ENCODE measurements at regions not wholly inside any gene's neighbourhood (a gene's known extent, or its start where the extent isn't known, plus 50 kb on each side); places are given as distances from the start of the nearest gene placed in this dataset.
"Not testable (repeated sequence)": the region's sequence is repeated elsewhere in the genome, so short reads cannot be mapped to it uniquely, and the experiment has no call there.

- no peak for DNase-seq (ENCODE audit: low read depth, low spot score)
Measured at GRCh38 chr4:79266136-79266535, 59.7 kb downstream of the NAA11 start.

- no peak for DNase-seq (ENCODE audit: low read depth, low spot score)
Measured at GRCh38 chr4:79259242-79259641, 66.6 kb downstream of the NAA11 start.

DNA sequence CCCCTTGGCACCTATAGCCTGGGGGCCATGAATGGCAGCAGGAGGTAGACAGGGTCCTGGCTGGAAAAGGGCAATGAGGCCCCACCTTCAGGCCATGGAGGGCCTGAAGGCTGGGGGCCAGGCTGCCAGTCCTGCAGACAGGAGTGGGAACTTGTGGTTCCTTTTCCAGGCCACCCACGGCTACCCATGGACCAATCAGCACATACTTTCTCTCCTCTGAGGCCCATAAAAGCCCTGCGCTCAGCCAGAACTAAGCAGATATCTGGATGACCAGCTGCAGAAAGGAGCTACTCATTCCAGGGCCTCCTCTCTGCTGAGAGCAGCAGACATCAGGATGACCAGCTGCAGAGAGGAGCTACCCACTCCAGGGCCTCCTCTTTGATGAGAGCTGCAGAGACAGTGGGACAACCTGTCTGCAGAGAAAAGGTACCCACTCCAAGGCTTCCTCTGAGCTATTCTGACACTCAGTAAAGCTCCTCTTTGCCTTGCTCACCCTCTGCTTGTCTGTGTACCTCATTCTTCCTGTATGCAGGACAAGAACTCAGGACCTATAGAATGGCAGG is 67.2 kb downstream of the NAA11 start:
- no peak for DNase-seq (ENCODE audit: low read depth, low spot score)

DNA sequence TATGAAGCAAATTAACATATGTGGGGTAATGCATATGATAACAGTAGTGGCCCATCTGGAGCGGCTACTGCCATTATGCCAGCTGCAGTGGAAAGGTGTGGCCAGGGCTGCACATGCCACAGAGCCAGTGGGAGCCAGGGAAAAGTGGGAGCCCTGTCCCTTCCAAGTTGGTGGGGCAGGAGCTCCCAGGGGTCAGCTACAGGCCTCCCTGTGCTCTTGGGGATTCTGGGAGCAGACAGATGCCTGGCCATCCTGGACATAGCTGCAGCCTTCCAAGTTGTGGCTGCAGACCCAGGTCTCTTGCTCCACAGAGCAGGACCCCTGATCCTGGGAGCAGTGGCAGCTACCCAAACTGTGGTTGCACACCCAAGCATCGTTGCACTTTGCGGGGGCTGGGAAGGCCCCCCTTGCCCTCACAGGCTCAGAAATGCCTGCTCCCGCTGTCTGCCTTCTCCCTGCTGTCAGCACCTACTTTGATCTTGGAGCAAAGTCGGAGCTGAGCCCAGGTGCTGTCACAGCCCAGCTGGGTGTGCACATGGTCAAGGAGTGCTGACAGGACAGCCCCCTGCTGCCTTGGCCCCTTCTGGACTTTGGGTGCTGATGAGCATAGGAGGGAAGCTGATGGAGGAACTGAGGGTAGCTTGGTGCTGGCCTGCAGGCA is 67.8 kb downstream of the NAA11 start:
- DNase-seq (ENCODE audit: low read depth, low spot score), result no peak

DNA sequence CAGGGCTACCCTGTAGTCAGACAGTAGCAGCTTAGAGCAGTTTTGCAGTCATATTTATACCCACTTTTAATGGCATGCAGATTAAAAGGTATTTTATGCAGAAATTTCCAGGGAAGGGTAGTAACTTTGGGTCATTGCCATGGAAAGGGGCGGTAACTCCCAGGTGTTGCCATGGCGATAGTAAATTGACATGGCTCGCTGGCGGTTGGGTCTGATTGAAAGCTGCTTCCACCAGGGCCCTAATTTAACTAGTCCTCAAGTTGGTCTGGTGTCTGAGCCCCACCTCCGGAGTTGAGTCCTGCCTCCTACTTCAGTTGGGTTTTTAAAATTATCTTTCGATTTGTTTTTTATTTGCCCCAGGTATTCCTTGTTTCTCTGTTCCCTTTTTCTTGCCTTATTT is 70.1 kb downstream of the NAA11 start:
- DNase-seq (ENCODE audit: low read depth, low spot score), result no peak

DNA sequence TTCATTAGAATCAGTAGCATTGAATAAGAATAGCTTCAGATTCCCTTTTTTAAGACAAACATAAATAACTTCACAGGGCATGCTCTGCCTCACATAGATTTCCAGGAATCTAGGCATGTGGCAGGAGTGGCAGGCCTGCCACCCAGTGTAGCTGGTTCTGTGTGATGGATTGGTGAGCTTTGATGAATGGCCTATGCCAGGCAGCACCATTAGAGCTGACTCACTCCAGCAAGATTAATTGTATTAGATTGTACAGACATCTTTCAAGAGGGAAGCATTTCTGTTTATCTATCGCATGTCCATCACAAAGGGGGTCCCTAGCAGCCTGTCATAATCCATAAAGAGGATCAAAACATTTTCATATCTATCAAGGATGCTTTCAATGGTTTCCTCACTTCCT is 71.9 kb downstream of the NAA11 start:
- DNase-seq (ENCODE audit: low read depth, low spot score), result no peak

DNA sequence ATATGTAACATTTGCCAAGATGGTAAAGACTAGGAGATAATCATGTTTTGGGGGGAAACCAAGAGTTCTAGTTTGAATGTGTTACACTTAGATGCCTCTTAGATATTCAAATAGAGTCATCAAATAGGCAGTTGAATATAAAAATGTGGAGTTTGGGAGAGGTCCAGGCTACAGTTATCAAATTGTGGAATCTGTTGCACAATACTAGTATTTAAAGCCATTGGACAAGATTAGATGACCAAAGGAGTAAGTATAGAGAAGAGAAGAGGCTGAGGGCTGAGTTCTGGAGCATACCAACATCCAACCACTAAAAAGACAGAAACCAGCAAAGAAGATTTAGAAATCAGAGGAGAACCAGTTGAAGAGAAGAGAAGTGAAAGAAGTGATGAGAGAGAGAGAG is 72.7 kb downstream of the NAA11 start:
- no peak for DNase-seq (ENCODE audit: low read depth, low spot score)

GRCh38 chr4:79250887-79251286 is 75.0 kb downstream of the NAA11 start:
- DNase-seq (ENCODE audit: low read depth, low spot score), result no peak

DNA sequence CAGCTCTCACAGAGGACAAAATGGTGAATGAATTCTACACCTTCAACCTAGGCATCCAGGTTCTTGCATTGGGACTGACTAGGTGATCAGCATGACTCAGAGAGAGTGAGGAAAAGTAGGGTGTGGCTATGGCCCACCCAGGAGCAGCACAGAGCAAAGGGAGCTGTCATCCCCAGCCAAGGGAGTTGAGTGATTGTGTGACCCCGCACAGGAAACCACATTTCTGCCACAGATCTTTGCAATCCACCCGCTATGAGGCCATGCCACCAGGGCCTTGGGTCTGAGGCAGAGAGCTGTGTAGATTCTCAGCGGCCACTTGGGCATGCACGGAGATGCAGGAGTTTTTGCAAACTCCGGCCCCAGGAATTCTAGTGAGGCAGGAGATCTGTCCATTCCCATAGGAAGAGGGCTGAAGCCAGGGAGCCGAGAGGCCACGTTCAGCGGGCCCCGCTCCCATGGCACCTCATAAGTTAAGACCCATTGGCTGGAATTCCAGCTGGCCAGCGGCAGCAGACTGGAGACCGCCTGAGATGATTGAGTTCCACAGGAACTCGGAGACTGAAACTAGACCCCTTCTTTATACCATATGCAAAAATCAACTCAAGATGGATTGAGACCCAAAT is 75.9 kb downstream of the NAA11 start:
- DNase-seq (ENCODE audit: low read depth, low spot score), result no peak

DNA sequence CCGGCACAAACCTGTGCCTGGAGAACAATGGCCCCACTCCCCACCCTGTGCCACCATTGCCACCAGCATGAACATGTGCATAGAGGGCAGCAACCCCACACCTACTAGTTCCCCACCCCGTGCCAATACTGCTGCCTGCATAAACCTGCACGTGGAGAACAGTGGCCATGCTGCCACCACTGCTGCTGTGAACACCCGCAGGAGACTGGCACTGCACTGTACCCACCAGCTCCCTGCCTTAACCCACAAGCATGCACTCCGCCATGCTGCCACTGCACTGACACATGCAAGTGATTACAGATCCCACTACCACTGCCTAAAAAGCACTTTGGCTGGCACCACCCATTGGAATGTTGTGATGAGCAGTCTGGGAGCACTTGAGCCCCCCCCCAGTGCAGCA is 77.3 kb downstream of the NAA11 start:
- DNase-seq (ENCODE audit: low read depth, low spot score), result no peak

DNA sequence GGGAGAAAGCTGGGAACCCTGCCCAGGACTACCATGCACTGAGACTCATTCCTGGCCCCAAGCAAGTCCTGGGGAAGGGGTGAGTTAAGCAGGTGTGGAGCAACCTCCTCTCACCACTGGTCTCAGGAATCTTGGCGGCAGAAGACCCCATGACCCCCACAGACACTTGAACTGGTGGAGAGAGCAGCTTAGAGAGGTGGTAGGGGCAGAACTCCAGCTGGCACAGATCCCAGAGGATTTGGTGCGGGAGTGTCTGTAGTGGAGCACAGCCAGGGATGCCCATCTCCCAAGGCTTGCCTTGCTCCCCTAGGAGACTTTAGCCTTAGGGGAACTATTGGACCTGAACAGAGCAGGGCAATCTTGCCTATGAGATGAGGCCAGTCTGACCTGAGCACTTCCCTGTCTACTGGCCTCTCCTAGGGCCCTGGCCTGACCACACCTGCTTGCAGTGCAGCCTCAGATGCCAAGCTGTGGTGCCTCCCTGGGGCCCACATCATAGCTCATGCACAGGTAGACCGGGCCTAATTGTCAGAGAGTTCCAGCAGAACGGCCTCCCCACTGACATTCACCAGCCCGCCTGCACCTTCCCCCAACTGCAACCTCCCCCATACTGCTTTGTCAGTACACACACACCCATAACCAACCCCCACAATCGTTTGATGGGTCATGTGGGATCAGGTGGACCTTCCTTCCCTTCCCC is 78.0 kb downstream of the NAA11 start:
- DNase-seq (ENCODE audit: low read depth, low spot score), result no peak

DNA sequence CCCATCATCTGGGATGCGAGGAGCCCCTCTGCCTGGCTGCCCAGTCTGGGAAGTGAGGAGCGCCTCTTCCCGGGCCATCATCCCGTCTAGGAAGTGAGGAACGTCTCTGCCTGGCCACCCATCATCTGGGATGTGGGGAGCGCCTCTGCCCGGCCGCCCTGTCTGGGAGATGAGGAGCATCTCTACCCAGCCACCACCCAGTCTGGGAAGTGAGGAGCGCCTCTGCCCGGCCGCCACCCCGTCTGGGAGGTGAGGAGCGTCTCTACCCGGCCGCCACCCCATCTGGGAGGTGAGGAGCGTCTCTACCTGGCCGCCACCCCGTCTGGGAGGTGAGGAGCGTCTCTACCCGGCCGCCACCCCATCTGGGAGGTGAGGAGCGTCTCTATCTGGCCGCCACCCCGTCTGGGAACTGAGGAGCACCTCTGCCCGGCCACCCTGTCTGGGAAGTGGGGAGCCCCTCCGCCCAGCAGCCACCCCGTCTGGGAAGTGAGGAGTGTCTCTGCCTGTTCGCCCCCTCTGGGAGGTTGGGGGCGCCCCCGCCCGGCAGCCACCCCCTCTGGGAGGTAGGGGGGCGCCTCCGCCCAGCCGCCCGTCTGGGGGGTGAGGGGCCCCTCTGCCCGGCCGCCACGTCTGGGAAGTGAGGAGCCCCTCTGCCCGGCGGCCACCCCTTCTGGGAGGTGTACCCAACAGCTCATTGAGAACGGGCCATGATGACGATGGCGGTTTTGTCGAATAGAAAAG is 80.5 kb downstream of the NAA11 start:
- DNase-seq (ENCODE audit: low read depth, low spot score), result not testable (repeated sequence)

DNA sequence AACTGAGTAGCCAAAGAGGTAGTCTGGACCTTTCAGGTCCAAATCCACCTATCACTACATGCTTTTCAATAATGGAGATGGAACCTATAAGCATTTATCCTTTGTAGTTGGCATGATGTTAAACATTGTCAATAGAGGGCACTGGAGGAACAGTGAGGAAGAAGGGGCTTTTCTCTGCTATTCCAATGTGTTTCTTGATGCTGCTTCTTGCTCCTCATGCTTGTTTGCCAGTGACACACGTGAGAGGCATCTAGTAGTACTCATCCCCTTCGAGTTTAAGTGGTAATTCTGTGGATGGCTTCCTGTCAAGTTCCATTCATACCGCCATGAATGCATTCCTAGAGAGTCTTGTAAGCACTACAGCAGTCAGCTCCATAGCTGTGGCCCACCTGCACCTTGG is 84.0 kb downstream of the NAA11 start:
- peak; percentile 72 for DNase-seq (ENCODE audit: low read depth, low spot score)

DNA sequence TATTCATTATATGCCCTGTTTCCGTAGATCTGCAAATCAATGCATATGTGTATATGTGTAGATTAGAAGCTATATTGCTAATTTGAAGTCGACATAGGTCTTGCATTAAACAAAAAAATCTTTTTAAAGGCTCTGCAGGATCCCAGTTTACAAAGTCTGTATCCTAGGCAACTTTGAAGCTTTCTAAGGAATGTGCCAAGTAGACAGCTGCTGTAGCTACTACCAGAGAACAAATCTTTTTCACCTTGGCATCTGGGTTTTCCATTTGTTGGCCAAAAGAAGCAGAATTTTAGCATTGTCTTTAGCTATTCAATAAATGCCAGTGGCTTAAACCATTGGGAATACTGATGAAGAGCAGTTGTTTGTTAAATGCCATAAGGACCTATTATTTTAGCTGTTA is 88.0 kb downstream of the NAA11 start:
- DNase-seq (ENCODE audit: low read depth, low spot score), result no peak

DNA sequence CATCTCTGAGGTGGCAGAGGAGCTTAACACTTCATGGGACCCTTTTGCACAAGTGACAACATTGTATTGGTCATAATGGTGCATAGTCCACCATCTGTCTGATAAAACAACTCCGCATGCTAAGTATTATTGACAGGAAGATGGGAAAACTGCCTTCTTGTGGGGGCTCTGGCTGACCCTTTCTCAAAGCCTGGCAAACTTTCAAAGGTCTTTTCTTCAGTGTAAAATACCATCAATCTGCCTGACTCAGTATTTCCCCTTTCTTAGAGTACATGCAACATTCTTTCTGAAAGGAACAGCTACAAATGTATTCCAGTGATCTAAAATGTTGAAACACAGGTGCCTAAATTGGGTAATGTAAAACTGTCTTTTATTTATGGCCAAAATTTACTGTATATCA is 89.1 kb downstream of the NAA11 start:
- no peak for DNase-seq (ENCODE audit: low read depth, low spot score)

DNA sequence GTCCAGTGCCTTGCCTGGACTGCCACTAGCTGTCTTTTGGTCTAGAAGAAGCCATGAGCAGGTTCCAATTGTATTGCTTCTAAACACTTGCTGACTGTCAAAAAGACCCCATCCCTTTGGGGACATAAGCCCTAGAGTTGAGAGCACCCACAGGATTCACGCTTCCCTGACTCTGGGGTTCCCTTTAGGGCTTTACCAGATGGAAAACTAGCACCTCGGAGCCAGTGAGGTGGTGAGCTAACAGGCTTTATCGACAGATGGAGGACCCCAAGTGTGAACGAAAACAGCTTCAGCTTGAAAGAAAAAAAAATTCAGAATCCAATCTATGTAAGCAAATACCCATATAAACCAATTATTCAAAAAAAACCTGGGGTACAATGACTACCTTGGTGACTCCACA is 90.8 kb downstream of the NAA11 start:
- no peak for DNase-seq (ENCODE audit: low read depth, low spot score)

GRCh38 chr4:79233820-79234219 is 92.0 kb downstream of the NAA11 start:
- DNase-seq (ENCODE audit: low read depth, low spot score), result no peak

- DNase-seq (ENCODE audit: low read depth, low spot score), result peak; percentile 30
Measured at GRCh38 chr4:79232540-79232939, 93.3 kb downstream of the NAA11 start.

DNA sequence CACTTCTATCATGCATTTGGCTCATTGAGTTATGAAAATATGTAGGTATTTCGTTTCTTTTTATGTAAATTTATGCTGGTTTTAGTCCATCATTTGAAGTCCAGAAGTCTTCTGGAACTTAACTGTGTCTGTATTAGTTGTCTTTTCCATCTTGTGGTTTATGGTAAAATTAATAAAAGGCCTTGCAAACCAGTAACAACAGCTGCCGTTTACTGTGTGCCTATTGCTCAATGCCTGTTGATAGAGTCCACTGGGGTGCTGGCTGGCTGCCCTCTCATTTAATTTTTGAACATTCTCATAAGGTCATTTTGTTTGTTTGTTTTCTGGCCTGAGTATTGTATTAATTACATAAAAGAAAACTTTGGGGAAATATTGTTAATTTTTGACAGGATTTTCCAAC is 98.0 kb downstream of the NAA11 start:
- no peak for DNase-seq (ENCODE audit: low read depth, low spot score)

DNA sequence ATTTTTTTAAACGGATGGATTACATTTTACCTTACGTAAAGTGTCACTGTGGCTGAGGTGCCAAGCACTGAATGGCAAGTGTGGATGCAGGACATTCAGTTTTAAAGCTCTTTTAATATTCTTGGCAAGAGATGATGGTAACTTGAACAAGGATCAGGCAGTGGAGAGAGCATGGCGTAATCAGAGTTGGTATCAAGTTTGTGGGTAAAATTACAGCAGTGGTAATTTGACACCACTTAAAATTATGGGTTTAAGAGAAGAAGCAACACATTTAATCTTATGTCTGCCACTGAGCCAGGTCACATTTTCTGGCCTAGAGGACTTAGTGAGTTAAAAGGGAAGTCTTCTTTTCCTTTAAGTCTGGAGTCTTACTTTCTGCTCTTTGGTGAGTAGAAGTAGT is 100.5 kb downstream of the NAA11 start:
- DNase-seq (ENCODE audit: low read depth, low spot score), result no peak

DNA sequence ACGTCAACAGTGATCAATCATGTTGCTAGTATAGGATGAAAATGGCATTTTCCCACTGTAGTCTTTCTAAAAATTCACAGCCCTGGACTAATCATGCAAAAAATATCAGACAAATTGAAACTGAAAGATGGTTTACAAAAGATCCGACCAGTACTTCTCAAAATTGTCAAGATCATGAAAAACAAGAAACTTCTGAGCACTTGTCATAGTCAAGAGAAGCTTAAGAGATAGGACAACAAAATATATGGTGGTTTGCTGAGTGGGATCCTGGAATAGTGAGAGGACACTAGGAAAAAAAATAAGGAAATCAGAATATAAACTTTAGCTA is 101.1 kb downstream of the NAA11 start:
- no peak for DNase-seq (ENCODE audit: low read depth, low spot score)
